SH-SY5Y (cell line): ENCODE measurements at regions not wholly inside any gene's neighbourhood (a gene's known extent, or its start where the extent isn't known, plus 50 kb on each side); places are given as distances from the start of the nearest gene placed in this dataset.

Experiments
- GATA2 ChIP-seq: IDR thresholded peaks from 2 replicates; pipeline ENCODE4 v1.6.1; 2011; ENCODE audit warnings: mild to moderate bottlenecking, low read depth, low read length
- GATA3 ChIP-seq: IDR thresholded peaks from 2 replicates; pipeline ENCODE4 v1.6.1; 2011; ENCODE audit warnings: low read depth, mild to moderate bottlenecking, low read length, moderate library complexity

- TF ChIP-seq GATA3 (no peak), GATA2 (0 out of 2 replicates have a peak, but pooled peaks have one; percentile 24)
Observed at GRCh38 chr2:145228506-145228905, 708.6 kb upstream of the ZEB2 start.
